RWPE2 (cell line): ENCODE measurements at regions not wholly inside any gene's neighbourhood (a gene's known extent, or its start where the extent isn't known, plus 50 kb on each side); places are given as distances from the start of the nearest gene placed in this dataset.
"Not testable (repeated sequence)": the region's sequence is repeated elsewhere in the genome, so short reads cannot be mapped to it uniquely, and the experiment has no call there.

Experiments used
- ATAC-seq: fragments of 200-7000 bp; cut with Tn5 transposase; 3 replicates; pipeline ENCODE4 v1.9.1; 2021; ENCODE audit warnings: low read depth
- DNase-seq: peaks from one replicate; pipeline ENCODE4 v3.0.0-alpha.2; 2020; ENCODE audit warnings: low spot score
- H3K27ac ChIP-seq: fragments of 450-650 bp; 2 replicates; pipeline ENCODE4 v1.5.1; 2017; ENCODE audit warnings: mild to moderate bottlenecking; ENCODE audit not compliant: poor library complexity, severe bottlenecking
- H3K27me3 ChIP-seq: fragments of 250-450 bp; sonication (Bioruptor Pico); 2 replicates; pipeline ENCODE4 v1.5.1; 2021; ENCODE audit warnings: mild to moderate bottlenecking, moderate library complexity; ENCODE audit not compliant: insufficient read depth, poor library complexity, severe bottlenecking
- H3K36me3 ChIP-seq: fragments of 250-450 bp; sonication (Bioruptor Pico); 2 replicates; pipeline ENCODE4 v1.5.1; 2020; ENCODE audit warnings: low read depth, mild to moderate bottlenecking, moderate library complexity
- H3K4me1 ChIP-seq: fragments of 250-450 bp; sonication (Bioruptor Pico); 2 replicates; pipeline ENCODE4 v1.5.1; 2021; ENCODE audit warnings: mild to moderate bottlenecking, moderate library complexity; ENCODE audit not compliant: insufficient read depth, poor library complexity, severe bottlenecking
- H3K4me3 ChIP-seq: fragments of 250-450 bp; sonication (Bioruptor Pico); 2 replicates; pipeline ENCODE4 v1.5.1; 2021; ENCODE audit warnings: mild to moderate bottlenecking, moderate library complexity; ENCODE audit not compliant: severe bottlenecking
- H3K9me3 ChIP-seq: fragments of 250-450 bp; sonication (Bioruptor Pico); 2 replicates; pipeline ENCODE4 v1.5.1; 2021; ENCODE audit warnings: mild to moderate bottlenecking, moderate library complexity; ENCODE audit not compliant: severe bottlenecking
- TF ChIP-seq, protein P1 (sequence below): fragments of 450-650 bp; IDR thresholded peaks from one replicate; pipeline ENCODE4 v1.5.1; 2017; ENCODE audit warnings: mild to moderate bottlenecking, moderate library complexity; ENCODE audit not compliant: poor library complexity, severe bottlenecking

DNA sequence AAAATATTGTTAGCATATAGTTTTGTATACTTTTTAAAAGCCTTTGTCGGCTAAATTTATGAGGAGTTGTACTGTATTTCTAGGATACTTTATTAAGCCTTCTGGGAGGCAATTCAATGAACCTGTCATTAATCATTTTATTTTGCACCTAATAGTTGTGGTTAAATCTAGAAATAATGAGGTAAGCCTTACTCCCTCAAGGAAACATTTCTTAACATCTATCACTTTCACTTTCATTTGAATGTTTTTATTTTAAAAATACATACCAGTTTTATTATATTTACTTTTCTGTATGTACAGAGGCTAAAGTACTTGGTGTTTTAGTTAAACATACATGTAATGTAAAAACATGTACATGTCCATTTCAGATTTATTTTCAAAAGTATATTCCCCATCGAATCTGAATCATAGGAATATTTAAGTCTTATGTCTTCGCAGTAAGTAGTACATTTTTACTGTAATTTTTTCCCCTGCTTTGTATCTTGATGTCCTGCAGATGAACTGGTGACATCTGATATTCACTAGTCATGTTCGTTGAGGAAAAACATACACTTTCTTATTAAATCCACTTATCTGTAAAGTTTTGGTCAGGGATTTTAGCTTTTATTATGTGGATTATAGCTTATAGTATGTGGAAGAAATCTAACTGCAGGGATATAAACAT, 82.8 kb downstream of the DISP1 start:
- DNase-seq = no peak
- Histone ChIP-seq H3K27me3 (no peaks in the 10 kb centered on the region), H3K36me3 (no peaks in the 10 kb centered on the region), H3K9me3 (no peaks in the 10 kb centered on the region), H3K27ac (no peak overlapping the region), H3K4me3 (peak overlapping the region; percentile 14), H3K4me1 (no peaks in the 10 kb centered on the region)
- TF ChIP-seq, protein P1, sequence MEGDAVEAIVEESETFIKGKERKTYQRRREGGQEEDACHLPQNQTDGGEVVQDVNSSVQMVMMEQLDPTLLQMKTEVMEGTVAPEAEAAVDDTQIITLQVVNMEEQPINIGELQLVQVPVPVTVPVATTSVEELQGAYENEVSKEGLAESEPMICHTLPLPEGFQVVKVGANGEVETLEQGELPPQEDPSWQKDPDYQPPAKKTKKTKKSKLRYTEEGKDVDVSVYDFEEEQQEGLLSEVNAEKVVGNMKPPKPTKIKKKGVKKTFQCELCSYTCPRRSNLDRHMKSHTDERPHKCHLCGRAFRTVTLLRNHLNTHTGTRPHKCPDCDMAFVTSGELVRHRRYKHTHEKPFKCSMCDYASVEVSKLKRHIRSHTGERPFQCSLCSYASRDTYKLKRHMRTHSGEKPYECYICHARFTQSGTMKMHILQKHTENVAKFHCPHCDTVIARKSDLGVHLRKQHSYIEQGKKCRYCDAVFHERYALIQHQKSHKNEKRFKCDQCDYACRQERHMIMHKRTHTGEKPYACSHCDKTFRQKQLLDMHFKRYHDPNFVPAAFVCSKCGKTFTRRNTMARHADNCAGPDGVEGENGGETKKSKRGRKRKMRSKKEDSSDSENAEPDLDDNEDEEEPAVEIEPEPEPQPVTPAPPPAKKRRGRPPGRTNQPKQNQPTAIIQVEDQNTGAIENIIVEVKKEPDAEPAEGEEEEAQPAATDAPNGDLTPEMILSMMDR = no peak
- ATAC-seq = no peak

DNA sequence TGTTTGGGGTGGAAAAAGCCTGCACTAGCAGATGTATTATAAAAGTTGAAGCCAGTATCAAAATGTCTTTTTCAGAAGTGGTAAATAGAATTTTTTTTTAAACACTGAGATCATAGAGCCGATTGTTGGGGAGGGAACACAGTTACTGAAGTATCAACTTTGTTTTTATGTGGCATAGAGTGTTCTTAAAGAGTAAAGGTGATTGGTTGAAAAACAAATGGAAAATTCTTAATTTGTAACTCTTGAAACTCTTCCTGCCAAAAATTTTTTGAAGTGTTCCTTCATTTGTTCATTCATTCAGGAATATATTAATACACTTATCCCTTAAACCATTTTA, 83.3 kb downstream of the DISP1 start:
- no peak overlapping the region for H3K27ac ChIP-seq
- ATAC-seq = no peak
- H3K36me3 ChIP-seq = no peaks in the 10 kb centered on the region
- H3K27me3 ChIP-seq = no peaks in the 10 kb centered on the region
- TF ChIP-seq, protein P1 = no peak
- no peaks in the 10 kb centered on the region for H3K4me1 ChIP-seq
- DNase-seq = no peak
- H3K9me3 ChIP-seq = no peaks in the 10 kb centered on the region
- no peak overlapping the region for H3K4me3 ChIP-seq

DNA sequence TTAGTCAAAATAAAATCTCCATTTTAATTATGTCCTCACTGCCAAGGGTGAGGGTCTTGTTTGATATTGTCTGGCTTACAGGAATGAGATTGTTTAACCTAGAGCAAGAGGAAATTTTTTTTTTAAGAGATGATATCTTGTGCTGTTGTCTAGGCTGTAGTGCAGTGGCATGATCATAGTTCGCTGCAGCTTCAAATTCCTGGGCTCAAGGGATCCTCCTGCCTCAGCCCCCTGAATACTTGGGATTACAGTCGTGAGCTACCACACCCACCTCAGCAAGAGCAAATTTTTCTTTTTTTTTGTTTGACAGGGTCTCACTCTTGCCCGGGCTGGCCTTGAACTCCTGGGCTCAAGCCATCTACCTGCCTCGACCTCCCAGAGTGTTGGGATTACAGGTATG, 84.6 kb downstream of the DISP1 start:
- no peak for DNase-seq
- Histone ChIP-seq H3K36me3 (no peaks in the 10 kb centered on the region), H3K27me3 (no peaks in the 10 kb centered on the region), H3K27ac (no peak overlapping the region), H3K4me3 (no peak overlapping the region), H3K4me1 (no peaks in the 10 kb centered on the region), H3K9me3 (no peaks in the 10 kb centered on the region)
- no peak for ATAC-seq
- TF ChIP-seq, protein P1 = no peak

DNA sequence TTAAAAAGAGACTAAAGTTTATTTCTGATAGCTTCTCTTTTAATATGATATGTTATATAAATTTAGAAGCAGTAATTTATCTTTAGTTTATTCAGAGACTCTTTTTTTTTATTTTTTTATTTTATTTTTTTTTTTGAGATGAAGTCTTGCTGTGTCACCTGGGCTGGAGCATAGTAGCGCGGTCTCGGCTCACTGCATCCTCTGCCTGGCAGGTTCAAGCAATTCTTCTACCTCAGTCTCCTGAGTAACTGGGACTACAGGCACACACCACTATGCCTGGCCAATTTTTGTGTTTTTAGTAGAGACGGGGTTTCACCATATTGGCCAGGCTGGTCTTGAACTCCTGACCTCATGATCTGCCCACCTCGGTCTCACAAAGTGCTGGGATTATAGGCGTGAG, 89.6 kb downstream of the DISP1 start:
- DNase-seq (no peak), ATAC-seq (no peak)
- Histone ChIP-seq H3K4me3 (no peak overlapping the region), H3K27me3 (no peaks in the 10 kb centered on the region), H3K4me1 (no peaks in the 10 kb centered on the region), H3K9me3 (no peaks in the 10 kb centered on the region), H3K36me3 (no peaks in the 10 kb centered on the region), H3K27ac (no peak overlapping the region)
- TF ChIP-seq, protein P1 = no peak

DNA sequence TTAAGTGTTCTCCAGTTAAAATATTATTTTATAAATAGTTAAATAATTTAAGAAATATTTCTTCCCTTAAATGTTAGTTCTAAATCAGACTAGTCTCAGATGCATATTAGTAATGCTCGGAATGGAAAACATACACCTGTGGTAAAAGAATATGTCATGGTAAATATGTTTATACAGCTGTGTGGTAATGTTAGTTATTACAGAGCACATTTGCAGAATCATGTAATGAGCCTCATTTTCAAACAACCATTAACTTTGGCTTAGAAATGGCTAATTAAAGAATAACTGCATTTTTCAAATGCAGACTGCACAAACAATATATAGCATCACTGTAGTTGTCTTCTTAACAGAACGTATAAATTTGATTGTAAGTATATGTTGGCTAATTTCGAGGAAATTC, 90.3 kb downstream of the DISP1 start:
- Histone ChIP-seq H3K36me3 (no peaks in the 10 kb centered on the region), H3K27me3 (no peaks in the 10 kb centered on the region), H3K9me3 (no peaks in the 10 kb centered on the region), H3K4me3 (no peak overlapping the region), H3K27ac (no peak overlapping the region), H3K4me1 (no peaks in the 10 kb centered on the region)
- no peak for DNase-seq
- ATAC-seq = no peak
- TF ChIP-seq, protein P1 = no peak

DNA sequence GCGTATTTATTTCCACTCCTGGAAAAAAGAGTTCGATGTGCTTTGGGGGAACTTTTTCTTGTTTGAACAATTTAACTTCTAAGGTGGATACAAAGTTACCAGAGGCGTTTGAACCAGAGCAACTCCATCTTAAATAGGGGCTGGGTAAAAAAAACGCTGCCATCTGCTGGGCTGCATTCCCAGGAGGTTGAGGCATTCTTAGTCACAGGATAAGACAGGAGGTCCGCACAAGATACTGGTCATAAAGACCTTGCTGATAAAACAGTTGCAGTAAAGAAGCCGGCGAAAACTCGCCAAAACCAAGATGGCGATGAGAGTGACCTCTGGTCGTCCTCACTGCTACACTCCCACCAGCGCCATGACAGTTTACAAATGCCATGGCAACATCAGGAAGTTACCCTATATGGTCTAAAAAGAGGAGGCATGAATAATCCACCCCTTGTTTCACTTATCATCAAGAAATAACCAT, 91.5 kb downstream of the DISP1 start:
- H3K36me3 ChIP-seq, DNase-seq, H3K4me1 ChIP-seq, H3K27me3 ChIP-seq, H3K4me3 ChIP-seq, ATAC-seq, H3K27ac ChIP-seq, H3K9me3 ChIP-seq: not testable (repeated sequence)
